ENCODE measurements at regions not wholly inside any gene's neighbourhood (a gene's known extent, or its start where the extent isn't known, plus 50 kb on each side); places are given as distances from the start of the nearest gene placed in this dataset.

GRCh38 chr5:53191548-53192165, 82.1 kb upstream of the MOCS2 start:
- H3K4me3 ChIP-seq (ENCODE audit: low read depth, low read length) = no peak overlapping the region
- H3K27me3 ChIP-seq (ENCODE audit: control insufficient read depth, insufficient read depth, low read length) = no peaks in the 10 kb centered on the region
- CTCF ChIA-PET = no interaction called here
- POLR2A ChIA-PET = no interaction called here
- H3K36me3 ChIP-seq (ENCODE audit: control insufficient read depth, insufficient read depth, low read length) = no peaks in the 10 kb centered on the region
- no peak for DNase-seq (ENCODE audit: low read depth)
- TF ChIP-seq CTCF (IDR thresholded peaks at IDR 0.05; ENCODE audit: insufficient read depth, low read depth, low read length) = no peak

- Histone ChIP-seq H3K36me3 (ENCODE audit: control insufficient read depth, insufficient read depth, low read length) (no peaks in the 10 kb centered on the region), H3K27me3 (ENCODE audit: control insufficient read depth, insufficient read depth, low read length) (no peaks in the 10 kb centered on the region), H3K4me3 (ENCODE audit: low read depth, low read length) (no peak overlapping the region)
- POLR2A ChIA-PET = no interaction called here
- DNase-seq (ENCODE audit: low read depth) = peak; percentile 2
- TF ChIP-seq CTCF (IDR thresholded peaks at IDR 0.05; ENCODE audit: insufficient read depth, low read depth, low read length) = no peak
- CTCF ChIA-PET = interaction anchor here (0.6 to 1.3 kb wide), 4 partner anchors 10 to 1041 kb away, joined by 3 to 4 read pairs (median 3); no protein-coding TSS in a partner anchor
Measured at GRCh38 chr5:53194086-53194485, 84.5 kb upstream of the MOCS2 start.

- no peak overlapping the region for H3K4me3 ChIP-seq (ENCODE audit: low read depth, low read length)
- H3K27me3 ChIP-seq (ENCODE audit: control insufficient read depth, insufficient read depth, low read length) = no peaks in the 10 kb centered on the region
- ChIA-PET CTCF (no interaction called here), POLR2A (interaction anchor here (0.7 kb wide), 1 partner anchor 937 kb away, joined by 9 read pairs; no protein-coding TSS in a partner anchor)
- no peaks in the 10 kb centered on the region for H3K36me3 ChIP-seq (ENCODE audit: control insufficient read depth, insufficient read depth, low read length)
- DNase-seq (ENCODE audit: low read depth) = no peak
- no peak for TF ChIP-seq CTCF (IDR thresholded peaks at IDR 0.05; ENCODE audit: insufficient read depth, low read depth, low read length)
Measured at GRCh38 chr5:53199882-53200281, 90.3 kb upstream of the MOCS2 start.

GRCh38 chr5:53200306-53200705, 90.7 kb upstream of the MOCS2 start:
- CTCF ChIA-PET = no interaction called here
- no peak for TF ChIP-seq CTCF (IDR thresholded peaks at IDR 0.05; ENCODE audit: insufficient read depth, low read depth, low read length)
- no peak for DNase-seq (ENCODE audit: low read depth)
- Histone ChIP-seq H3K36me3 (ENCODE audit: control insufficient read depth, insufficient read depth, low read length) (no peaks in the 10 kb centered on the region), H3K4me3 (ENCODE audit: low read depth, low read length) (no peak overlapping the region), H3K27me3 (ENCODE audit: control insufficient read depth, insufficient read depth, low read length) (no peaks in the 10 kb centered on the region)
- POLR2A ChIA-PET = no interaction called here

- POLR2A ChIA-PET = no interaction called here
- no peak for TF ChIP-seq CTCF (IDR thresholded peaks at IDR 0.05; ENCODE audit: insufficient read depth, low read depth, low read length)
- H3K4me3 ChIP-seq (ENCODE audit: low read depth, low read length) = no peak overlapping the region
- no peaks in the 10 kb centered on the region for H3K36me3 ChIP-seq (ENCODE audit: control insufficient read depth, insufficient read depth, low read length)
- no peaks in the 10 kb centered on the region for H3K27me3 ChIP-seq (ENCODE audit: control insufficient read depth, insufficient read depth, low read length)
- CTCF ChIA-PET = no interaction called here
- DNase-seq (ENCODE audit: low read depth) = no peak
Measured at GRCh38 chr5:53201746-53202145, 92.2 kb upstream of the MOCS2 start.
